AG20443 (cell line): ENCODE measurements at regions not wholly inside any gene's neighbourhood (a gene's known extent, or its start where the extent isn't known, plus 50 kb on each side); places are given as distances from the start of the nearest gene placed in this dataset.

Source experiments
- DNase-seq: peaks from one replicate; pipeline ENCODE4 v3.0.0; 2012; ENCODE audit warnings: low spot score, mixed read lengths

- peak; percentile 4 for DNase-seq
These were observed 50.0 kb upstream of the TRPM1 start for GRCh38 chr15:31151301-31152233.

GRCh38 chr15:31153531-31153930 lies 52.0 kb upstream of the TRPM1 start:
- DNase-seq = no peak

- DNase-seq = no peak
These were observed 53.6 kb upstream of the TRPM1 start for GRCh38 chr15:31155151-31155550.

- DNase-seq = no peak
These were observed 54.7 kb upstream of the TRPM1 start for GRCh38 chr15:31156226-31156625.

- no peak for DNase-seq
These were observed 55.3 kb upstream of the TRPM1 start for GRCh38 chr15:31156808-31157207.

- DNase-seq = no peak
These were observed 56.1 kb upstream of the TRPM1 start for GRCh38 chr15:31157644-31158069.

GRCh38 chr15:31158858-31159569 lies 57.5 kb upstream of the TRPM1 start:
- DNase-seq = no peak

- DNase-seq = no peak
These were observed 58.3 kb upstream of the TRPM1 start for GRCh38 chr15:31159837-31160236.

GRCh38 chr15:31160297-31160696 lies 58.8 kb upstream of the TRPM1 start:
- DNase-seq = no peak

GRCh38 chr15:31160740-31161495 lies 59.4 kb upstream of the TRPM1 start:
- no peak for DNase-seq

- no peak for DNase-seq
These were observed 60.4 kb upstream of the TRPM1 start for GRCh38 chr15:31161951-31162350.

- DNase-seq = peak; percentile 6
These were observed 61.4 kb upstream of the TRPM1 start for GRCh38 chr15:31162721-31163510.

GRCh38 chr15:31163769-31164572 lies 62.4 kb upstream of the TRPM1 start:
- DNase-seq = peak; percentile 7

- DNase-seq = no peak
These were observed 63.0 kb upstream of the TRPM1 start for GRCh38 chr15:31164573-31164912.

GRCh38 chr15:31169558-31169957 lies 68.0 kb upstream of the TRPM1 start:
- peak; percentile 11 for DNase-seq

- no peak for DNase-seq
These were observed 70.2 kb upstream of the TRPM1 start for GRCh38 chr15:31171731-31172130.

GRCh38 chr15:31172606-31173005 lies 71.1 kb upstream of the TRPM1 start:
- peak; percentile 7 for DNase-seq

- peak; percentile 4 for DNase-seq
These were observed 72.4 kb upstream of the TRPM1 start for GRCh38 chr15:31173790-31174450.

GRCh38 chr15:31175484-31175883 lies 74.0 kb upstream of the TRPM1 start:
- peak; percentile 9 for DNase-seq

GRCh38 chr15:31177951-31178350 lies 76.4 kb upstream of the TRPM1 start:
- no peak for DNase-seq
